Epithelial cell of proximal tubule (primary cell): ENCODE measurements at regions not wholly inside any gene's neighbourhood (a gene's known extent, or its start where the extent isn't known, plus 50 kb on each side); places are given as distances from the start of the nearest gene placed in this dataset.
"Not testable (repeated sequence)": the region's sequence is repeated elsewhere in the genome, so short reads cannot be mapped to it uniquely, and the experiment has no call there.

Source experiments
- DNase-seq: peaks from one replicate; pipeline ENCODE4 v3.0.0-alpha.2; 2011; ENCODE audit warnings: low read depth
- H3K4me3 ChIP-seq: 2 replicates; pipeline ENCODE4 v1.5.1; 2011; ENCODE audit warnings: low read depth, mild to moderate bottlenecking, low read length
- CTCF ChIP-seq: conservative IDR thresholded peaks from 2 replicates; pipeline ENCODE4 v1.5.1; 2012; ENCODE audit warnings: low read depth, mild to moderate bottlenecking, low read length

- no peak for TF ChIP-seq CTCF
- DNase-seq = no peak
- H3K4me3 ChIP-seq = no peak overlapping the region
Measured at GRCh38 chr5:28402590-28403301, 1364.4 kb upstream of the CDH9 start.

GRCh38 chr5:28400076-28400475 is 1361.7 kb upstream of the CDH9 start:
- DNase-seq = no peak
- H3K4me3 ChIP-seq = no peak overlapping the region
- TF ChIP-seq CTCF = no peak

- TF ChIP-seq CTCF = no peak
- no peak for DNase-seq
- no peak overlapping the region for H3K4me3 ChIP-seq
Measured at GRCh38 chr5:28399211-28399610, 1360.8 kb upstream of the CDH9 start.

GRCh38 chr5:28398185-28398584 is 1359.8 kb upstream of the CDH9 start:
- DNase-seq = no peak
- no peak overlapping the region for H3K4me3 ChIP-seq
- TF ChIP-seq CTCF = no peak

GRCh38 chr5:28397502-28397941 is 1359.1 kb upstream of the CDH9 start:
- peak; percentile 92 for DNase-seq
- no peak for TF ChIP-seq CTCF
- no peak overlapping the region for H3K4me3 ChIP-seq

- H3K4me3 ChIP-seq = no peak overlapping the region
- no peak for TF ChIP-seq CTCF
- DNase-seq = no peak
Measured at GRCh38 chr5:28391277-28391676, 1352.9 kb upstream of the CDH9 start.

- no peak overlapping the region for H3K4me3 ChIP-seq
- no peak for DNase-seq
- no peak for TF ChIP-seq CTCF
Measured at GRCh38 chr5:28390341-28390740, 1352.0 kb upstream of the CDH9 start.

- not testable (repeated sequence) for H3K4me3 ChIP-seq, DNase-seq
Measured at GRCh38 chr5:28389727-28390126, 1351.3 kb upstream of the CDH9 start.
